SK-N-MC (cell line): ENCODE measurements at regions not wholly inside any gene's neighbourhood (a gene's known extent, or its start where the extent isn't known, plus 50 kb on each side); places are given as distances from the start of the nearest gene placed in this dataset.

Experiments used
- EZH2 ChIP-seq: fragments of 200-600 bp; sonication (generic); IDR thresholded peaks from one replicate; pipeline ENCODE4 v1.6.1; 2017; ENCODE audit warnings: antibody characterized with exemption
- POLR2AphosphoS5 ChIP-seq: IDR thresholded peaks from 2 replicates; pipeline ENCODE4 v1.6.1; 2012; ENCODE audit warnings: mild to moderate bottlenecking, low read depth, low read length, borderline replicate concordance

GRCh38 chr11:96681019-96681716 lies 291.4 kb downstream of the JRKL start:
- TF ChIP-seq POLR2AphosphoS5, result no peak
- no peak for TF ChIP-seq EZH2
